ENCODE measurements at regions not wholly inside any gene's neighbourhood (a gene's known extent, or its start where the extent isn't known, plus 50 kb on each side); places are given as distances from the start of the nearest gene placed in this dataset.
A peak's percentile ranks its signal among the peaks of the same experiment; 100 is the strongest.

GRCh38 chr6:39999006-39999867 is 65.0 kb upstream of the MOCS1 start:
- DNase-seq (no peak), ATAC-seq (ENCODE audit: insufficient read depth, low FRiP score) (no peak)
- Histone ChIP-seq H3K36me3 (ENCODE audit: control insufficient read depth in 4 of 4, insufficient read depth in 4 of 4, low read length in 4 of 4) (no peaks in the 10 kb centered on the region), H3K9me3 (ENCODE audit: control insufficient read depth in 4 of 4, insufficient read depth in 3 of 4, low read length in 3 of 4) (peaks cover 0 to 19% (median 6%) of the 10 kb centered on the region in 4 donors), H3K4me3 (no peak overlapping the region), H3K27me3 (ENCODE audit: control insufficient read depth in 3 of 3, insufficient read depth in 3 of 3, low read length in 2 of 3) (no peaks in the 10 kb centered on the region), H3K27ac (ENCODE audit: low read depth in 1 of 2, low read length in 1 of 2) (no peak overlapping the region), H3K9ac (ENCODE audit: insufficient read depth in 1 of 2, low read length in 2 of 2) (no peak overlapping the region), H3K4me1 (ENCODE audit: control insufficient read depth in 5 of 5, insufficient read depth in 5 of 5, low read length in 5 of 5) (no peaks in the 10 kb centered on the region)
- no peak for TF ChIP-seq CTCF (IDR thresholded peaks at IDR 0.05; ENCODE audit: control extremely low read depth, extremely low read depth)
- 53 to 61% methylated on average over 11 of the region's 11 CpGs for WGBS, 2 donors

- H3K4me1 ChIP-seq (ENCODE audit: control insufficient read depth in 5 of 5, insufficient read depth in 5 of 5, low read length in 5 of 5), result no peaks in the 10 kb centered on the region
- H3K9me3 ChIP-seq (ENCODE audit: control insufficient read depth in 4 of 4, insufficient read depth in 3 of 4, low read length in 3 of 4), result peaks cover 0 to 16% (median 5%) of the 10 kb centered on the region in 4 donors
- no peak overlapping the region for H3K9ac ChIP-seq (ENCODE audit: insufficient read depth in 1 of 2, low read length in 2 of 2)
- no peak overlapping the region for H3K4me3 ChIP-seq
- no peaks in the 10 kb centered on the region for H3K27me3 ChIP-seq (ENCODE audit: control insufficient read depth in 3 of 3, insufficient read depth in 3 of 3, low read length in 2 of 3)
- DNase-seq (peak in 1 of 3 donors; percentile 17), ATAC-seq (ENCODE audit: insufficient read depth, low FRiP score) (no peak)
- 76 to 89% methylated on average over 4 of the region's 4 CpGs for WGBS, 2 donors
- no peak for TF ChIP-seq CTCF (IDR thresholded peaks at IDR 0.05; ENCODE audit: control extremely low read depth, extremely low read depth)
- H3K36me3 ChIP-seq (ENCODE audit: control insufficient read depth in 4 of 4, insufficient read depth in 4 of 4, low read length in 4 of 4), result no peaks in the 10 kb centered on the region
- H3K27ac ChIP-seq (ENCODE audit: low read depth in 1 of 2, low read length in 1 of 2), result no peak overlapping the region
Observed at GRCh38 chr6:39998126-39998525, 63.9 kb upstream of the MOCS1 start.

- DNase-seq (no peak), ATAC-seq (ENCODE audit: insufficient read depth, low FRiP score) (no peak)
- no peak overlapping the region for H3K9ac ChIP-seq (ENCODE audit: insufficient read depth in 1 of 2, low read length in 2 of 2)
- H3K9me3 ChIP-seq (ENCODE audit: control insufficient read depth in 4 of 4, insufficient read depth in 3 of 4, low read length in 3 of 4), result peaks cover 0 to 19% (median 10%) of the 10 kb centered on the region in 4 donors
- no peak overlapping the region for H3K4me3 ChIP-seq
- H3K36me3 ChIP-seq (ENCODE audit: control insufficient read depth in 4 of 4, insufficient read depth in 4 of 4, low read length in 4 of 4), result no peaks in the 10 kb centered on the region
- WGBS, 2 donors, result 86 to 96% methylated on average over 8 of the region's 8 CpGs
- no peaks in the 10 kb centered on the region for H3K4me1 ChIP-seq (ENCODE audit: control insufficient read depth in 5 of 5, insufficient read depth in 5 of 5, low read length in 5 of 5)
- no peak for TF ChIP-seq CTCF (IDR thresholded peaks at IDR 0.05; ENCODE audit: control extremely low read depth, extremely low read depth)
- no peaks in the 10 kb centered on the region for H3K27me3 ChIP-seq (ENCODE audit: control insufficient read depth in 3 of 3, insufficient read depth in 3 of 3, low read length in 2 of 3)
- H3K27ac ChIP-seq (ENCODE audit: low read depth in 1 of 2, low read length in 1 of 2), result no peak overlapping the region
Observed at GRCh38 chr6:39997101-39997635, 62.9 kb upstream of the MOCS1 start.
